ENCODE measurements at regions not wholly inside any gene's neighbourhood (a gene's known extent, or its start where the extent isn't known, plus 50 kb on each side); places are given as distances from the start of the nearest gene placed in this dataset.
"Not testable (repeated sequence)": the region's sequence is repeated elsewhere in the genome, so short reads cannot be mapped to it uniquely, and the experiment has no call there.

GRCh38 chr7:153989742-153990425, 62.3 kb upstream of the DPP6 start:
- H3K27me3 ChIP-seq (ENCODE audit: control insufficient read depth, insufficient read depth, low read length); DNase-seq; H3K4me1 ChIP-seq (ENCODE audit: control insufficient read depth, insufficient read depth, low read length); H3K27ac ChIP-seq (ENCODE audit: low read length); H3K4me3 ChIP-seq (ENCODE audit: low read length); H3K36me3 ChIP-seq (ENCODE audit: control insufficient read depth, insufficient read depth, low read length); H3K9me3 ChIP-seq (replicated peaks; ENCODE audit: control insufficient read depth, low read depth, low read length): not testable (repeated sequence)
- WGBS (ENCODE audit: insufficient coverage), result 62% methylated on average over 5 of the region's 11 CpGs

- peak; percentile 27 for DNase-seq
- WGBS (ENCODE audit: insufficient coverage), result 0% methylated on average over 1 of the region's 3 CpGs
- not testable (repeated sequence) for H3K27me3 ChIP-seq (ENCODE audit: control insufficient read depth, insufficient read depth, low read length)
These were observed 60.7 kb upstream of the DPP6 start for GRCh38 chr7:153991471-153991870.

GRCh38 chr7:153993402-153993801, 58.8 kb upstream of the DPP6 start:
- WGBS (ENCODE audit: insufficient coverage), result no CpG with 5 or more reads among the region's 2 CpGs
- not testable (repeated sequence) for DNase-seq; H3K36me3 ChIP-seq (ENCODE audit: control insufficient read depth, insufficient read depth, low read length); H3K27ac ChIP-seq (ENCODE audit: low read length); H3K27me3 ChIP-seq (ENCODE audit: control insufficient read depth, insufficient read depth, low read length); H3K4me1 ChIP-seq (ENCODE audit: control insufficient read depth, insufficient read depth, low read length); H3K9me3 ChIP-seq (replicated peaks; ENCODE audit: control insufficient read depth, low read depth, low read length); H3K4me3 ChIP-seq (ENCODE audit: low read length)

More at GRCh38 chr7:153991471-153991870, 60.7 kb upstream of the DPP6 start:
- H3K4me1 ChIP-seq (ENCODE audit: control insufficient read depth, insufficient read depth, low read length); H3K36me3 ChIP-seq (ENCODE audit: control insufficient read depth, insufficient read depth, low read length); H3K4me3 ChIP-seq (ENCODE audit: low read length); H3K27ac ChIP-seq (ENCODE audit: low read length); H3K9me3 ChIP-seq (replicated peaks; ENCODE audit: control insufficient read depth, low read depth, low read length): not testable (repeated sequence)

DNA sequence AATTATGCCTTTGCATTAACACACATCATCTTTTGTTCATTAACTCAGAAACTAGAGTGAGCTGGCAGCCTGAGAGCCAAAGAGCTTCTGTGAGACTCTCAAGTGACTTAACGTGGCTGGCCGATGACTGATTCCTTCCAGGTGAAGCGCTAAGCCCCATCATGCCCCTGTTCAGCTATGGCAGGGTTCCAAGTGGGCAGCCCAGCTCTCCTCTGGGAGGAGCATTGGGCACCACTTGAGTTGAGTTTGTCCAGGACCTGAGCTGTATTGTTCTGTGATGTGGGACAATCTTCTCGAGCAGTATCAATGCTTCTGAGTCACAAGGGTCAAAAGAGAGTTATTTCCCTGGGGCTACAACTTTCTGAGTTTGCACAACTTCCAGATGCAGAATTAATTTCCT, 53.3 kb upstream of the DPP6 start:
- not testable (repeated sequence) for H3K9me3 ChIP-seq (replicated peaks; ENCODE audit: control insufficient read depth, low read depth, low read length); H3K27ac ChIP-seq (ENCODE audit: low read length); H3K4me1 ChIP-seq (ENCODE audit: control insufficient read depth, insufficient read depth, low read length); DNase-seq; H3K36me3 ChIP-seq (ENCODE audit: control insufficient read depth, insufficient read depth, low read length); H3K27me3 ChIP-seq (ENCODE audit: control insufficient read depth, insufficient read depth, low read length); H3K4me3 ChIP-seq (ENCODE audit: low read length)
- WGBS (ENCODE audit: insufficient coverage), result 64% methylated on average over 2 of the region's 4 CpGs
